A673 (cell line): ENCODE measurements at regions not wholly inside any gene's neighbourhood (a gene's known extent, or its start where the extent isn't known, plus 50 kb on each side); places are given as distances from the start of the nearest gene placed in this dataset.

Experiments used
- CTCF ChIP-seq: fragments of 300-800, 200-600 bp; sonication (generic); conservative IDR thresholded peaks from 2 replicates; pipeline ENCODE4 v1.5.1; 2017; ENCODE audit warnings: low read depth, mild to moderate bottlenecking, antibody characterized with exemption, low read length, moderate library complexity, mixed read lengths
- EZH2 ChIP-seq: fragments of 200-600 bp; sonication (generic); IDR thresholded peaks from 2 replicates; pipeline ENCODE4 v1.6.1; 2017; ENCODE audit warnings: borderline replicate concordance, low read depth, mild to moderate bottlenecking, mixed read lengths, antibody characterized with exemption, low read length; ENCODE audit not compliant: poor library complexity, severe bottlenecking

DNA sequence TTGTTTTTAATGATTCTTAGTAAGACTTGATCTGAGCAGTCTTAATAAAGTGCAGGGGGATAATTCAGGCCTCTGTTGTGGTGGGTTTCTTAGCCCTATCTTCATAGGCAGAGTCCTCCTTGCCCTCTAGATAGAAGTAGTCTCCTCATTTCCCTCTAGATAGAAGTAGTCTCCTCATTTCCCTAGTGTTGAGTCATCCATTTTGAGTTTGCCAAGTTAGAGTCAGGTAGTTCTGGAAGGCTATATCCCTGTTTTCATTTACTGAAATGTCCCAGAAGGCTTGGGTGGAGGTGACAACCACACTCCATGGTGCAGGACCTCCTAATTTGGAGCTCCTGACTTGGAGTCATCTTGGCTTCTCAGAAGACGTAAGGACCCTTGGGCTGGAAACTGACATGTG is 384.6 kb downstream of the MLLT3 start:
- TF ChIP-seq CTCF = no peak
- TF ChIP-seq EZH2 = no peak
